Ureter (tissue), 1 donor: ENCODE measurements at regions not wholly inside any gene's neighbourhood (a gene's known extent, or its start where the extent isn't known, plus 50 kb on each side); places are given as distances from the start of the nearest gene placed in this dataset.

Source experiments
- DNase-seq: peaks from one replicate; pipeline ENCODE4 v3.0.0-alpha.2; 2020; ENCODE audit warnings: low spot score
- donor health status: DM: yes; HTN: yes; CAD: no.

- no peak for DNase-seq
Measured at GRCh38 chr5:173719731-173720082, 103.3 kb upstream of the BOD1 start.

DNA sequence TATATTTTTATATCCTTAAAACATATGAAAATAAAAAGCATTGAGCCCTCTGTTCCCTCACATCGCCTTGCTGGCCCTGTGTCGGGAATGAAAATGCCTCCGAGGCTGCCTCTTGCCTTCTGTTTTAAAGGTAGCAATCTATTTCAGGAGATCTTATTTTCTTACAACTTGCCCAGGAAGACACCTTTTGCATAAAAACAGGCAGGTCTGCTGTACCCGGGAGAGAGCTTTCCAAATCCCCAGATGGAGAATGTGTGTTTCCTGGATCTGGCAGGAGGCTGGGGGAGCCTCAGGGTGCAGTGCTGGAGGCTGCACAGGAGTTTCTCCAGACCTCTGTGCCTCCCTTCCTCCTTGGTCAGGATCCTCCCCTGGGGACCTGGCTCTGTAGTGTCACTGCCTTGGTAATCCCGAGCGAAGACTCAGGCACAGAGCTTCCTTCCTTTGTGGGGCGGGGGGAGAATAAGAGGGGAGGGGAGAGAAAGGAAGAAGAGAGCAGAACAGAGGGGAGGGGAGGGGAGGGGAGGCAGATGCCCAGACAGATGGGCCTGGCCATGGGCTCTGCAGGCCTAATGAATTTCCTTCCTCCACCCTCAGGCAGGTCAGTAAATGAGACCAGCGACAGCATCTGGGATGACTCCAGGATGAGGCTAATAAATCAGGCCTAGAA lies 104.0 kb upstream of the BOD1 start:
- no peak for DNase-seq

- no peak for DNase-seq
Measured at GRCh38 chr5:173720953-173721600, 104.6 kb upstream of the BOD1 start.

DNA sequence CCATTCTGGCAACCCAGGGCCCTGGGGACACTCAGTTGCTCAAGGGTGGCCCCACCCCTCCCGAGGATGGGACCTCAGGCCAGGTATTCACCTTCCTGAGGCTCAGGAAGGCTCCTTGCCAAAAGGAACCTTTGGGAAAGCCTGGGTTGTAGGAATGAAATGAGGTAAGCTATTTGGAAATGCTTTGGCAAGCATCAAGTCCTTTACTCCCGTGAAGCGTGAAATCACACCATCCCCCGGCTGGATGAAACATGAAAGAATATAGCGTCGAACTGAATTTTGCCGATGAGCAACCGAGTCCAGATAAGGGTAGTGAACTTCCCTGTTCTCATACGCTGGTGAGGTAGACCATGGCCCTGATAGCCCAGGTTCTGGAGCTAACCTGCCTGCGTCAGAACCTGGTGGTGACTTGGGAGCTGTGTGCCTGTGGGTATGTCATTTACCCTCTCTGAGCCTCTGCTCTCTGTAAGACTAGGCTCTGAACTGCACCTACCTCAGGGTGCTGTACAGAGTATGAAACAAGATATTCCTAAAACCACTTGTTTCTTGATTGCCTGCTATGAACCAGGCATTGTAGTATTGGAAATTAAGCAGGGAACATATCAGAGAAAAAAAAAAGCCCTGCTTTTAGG lies 105.3 kb upstream of the BOD1 start:
- DNase-seq = no peak

DNA sequence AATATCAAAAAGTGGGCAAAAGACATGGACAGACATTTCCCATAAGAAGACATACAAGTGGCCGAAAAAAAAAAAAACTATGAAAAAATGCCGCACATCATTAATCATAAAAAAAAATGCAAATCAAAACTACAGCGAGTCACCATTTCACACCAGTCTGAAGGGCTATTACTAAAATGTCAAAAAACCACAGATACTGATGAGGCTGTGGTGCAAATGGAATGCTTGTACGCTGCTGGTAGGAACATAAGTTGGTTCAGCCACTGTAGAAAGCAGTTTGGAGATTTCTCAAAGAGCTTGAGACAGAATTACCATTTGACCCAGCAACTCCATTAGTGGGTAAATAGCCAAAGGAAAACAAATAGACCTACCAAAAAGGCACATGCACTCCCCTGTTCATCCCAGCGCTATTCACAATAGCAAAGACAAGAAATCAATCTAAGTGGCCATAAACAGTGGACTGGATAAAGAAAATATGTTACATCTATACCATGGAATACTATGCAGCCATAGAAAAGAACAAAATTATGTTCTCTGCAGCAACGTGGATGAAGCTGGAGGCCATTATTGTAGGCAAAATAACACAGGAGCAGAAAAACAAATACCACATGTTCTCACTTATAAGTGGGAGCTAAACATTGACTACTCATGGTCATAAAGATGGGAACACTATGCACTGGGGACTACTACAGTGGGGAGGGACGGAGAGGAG lies 110.6 kb upstream of the BOD1 start:
- no peak for DNase-seq

DNA sequence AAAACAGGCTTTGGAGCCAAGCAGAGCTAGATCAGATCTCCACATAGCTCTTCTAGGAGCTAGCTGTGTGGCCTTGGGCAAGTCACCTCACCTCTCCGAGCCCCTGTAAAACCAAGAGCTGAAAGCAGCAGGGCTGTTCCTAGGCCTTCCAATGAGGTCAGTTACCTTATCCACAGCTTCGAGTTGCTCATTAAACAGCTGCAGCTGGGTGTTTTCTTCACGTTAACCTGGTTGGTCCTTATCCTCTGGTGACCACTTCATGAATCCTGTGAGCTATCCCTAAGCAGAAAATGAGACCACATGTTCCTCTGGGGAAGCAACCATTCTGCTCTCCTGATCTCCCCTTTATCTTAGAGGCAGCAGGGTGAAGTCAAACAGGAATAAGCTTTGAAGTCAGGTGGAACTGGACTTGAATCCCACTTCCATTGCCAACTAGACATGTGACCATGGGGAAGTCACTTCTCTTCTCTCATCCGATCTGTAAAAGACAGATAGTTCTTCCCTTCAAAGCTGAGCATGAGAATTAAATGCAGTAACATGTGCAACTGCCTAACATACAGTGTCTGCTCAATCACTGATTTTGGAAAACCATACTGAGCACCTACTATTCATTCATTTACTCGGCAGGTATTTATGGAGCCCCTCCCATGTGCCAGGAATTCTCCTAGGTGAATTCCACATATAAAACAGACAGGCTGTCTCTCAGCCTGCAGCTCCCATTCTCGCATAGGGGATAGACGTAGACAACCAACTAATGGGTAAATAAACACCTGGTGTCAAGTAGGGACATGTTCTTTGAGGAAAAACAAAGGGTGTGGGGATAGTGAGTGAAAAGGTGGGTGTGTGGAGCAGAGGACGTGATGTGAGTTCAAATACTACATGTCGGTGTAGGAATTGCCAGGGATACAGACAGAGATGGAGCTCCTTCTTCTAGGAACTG lies 111.7 kb upstream of the BOD1 start:
- no peak for DNase-seq

DNA sequence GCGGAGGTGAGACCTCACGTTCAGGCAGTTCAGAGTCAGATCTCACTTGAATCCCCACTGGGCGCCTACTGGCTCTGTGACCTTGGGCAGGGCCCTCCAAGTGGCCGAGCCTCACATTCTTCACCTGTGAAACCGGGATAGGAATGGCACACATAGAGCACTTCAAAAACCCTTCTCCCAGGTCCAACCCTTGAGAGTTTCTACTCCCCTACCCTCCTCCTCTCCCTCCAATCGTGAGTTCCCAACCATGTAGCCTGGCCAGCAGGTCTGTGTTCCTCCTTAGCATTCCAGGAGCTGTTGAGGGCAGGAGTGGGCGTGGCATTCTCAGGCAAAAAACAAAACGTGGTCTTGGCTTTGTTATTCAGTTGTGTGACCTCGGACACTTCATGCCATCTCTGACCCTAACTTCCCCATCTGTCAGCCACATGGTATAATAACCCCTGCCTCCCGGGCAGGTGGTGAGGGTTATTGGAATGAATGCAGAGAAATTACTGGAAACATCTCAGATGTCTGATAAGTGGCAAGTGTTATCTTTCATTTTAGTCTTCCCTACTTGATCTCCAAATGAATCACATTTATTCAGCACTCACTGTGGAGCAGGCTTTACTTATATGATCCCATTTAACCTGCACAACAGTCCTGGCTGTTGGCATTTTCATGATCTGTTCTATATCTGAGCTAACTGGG lies 112.8 kb upstream of the BOD1 start:
- DNase-seq = no peak

DNA sequence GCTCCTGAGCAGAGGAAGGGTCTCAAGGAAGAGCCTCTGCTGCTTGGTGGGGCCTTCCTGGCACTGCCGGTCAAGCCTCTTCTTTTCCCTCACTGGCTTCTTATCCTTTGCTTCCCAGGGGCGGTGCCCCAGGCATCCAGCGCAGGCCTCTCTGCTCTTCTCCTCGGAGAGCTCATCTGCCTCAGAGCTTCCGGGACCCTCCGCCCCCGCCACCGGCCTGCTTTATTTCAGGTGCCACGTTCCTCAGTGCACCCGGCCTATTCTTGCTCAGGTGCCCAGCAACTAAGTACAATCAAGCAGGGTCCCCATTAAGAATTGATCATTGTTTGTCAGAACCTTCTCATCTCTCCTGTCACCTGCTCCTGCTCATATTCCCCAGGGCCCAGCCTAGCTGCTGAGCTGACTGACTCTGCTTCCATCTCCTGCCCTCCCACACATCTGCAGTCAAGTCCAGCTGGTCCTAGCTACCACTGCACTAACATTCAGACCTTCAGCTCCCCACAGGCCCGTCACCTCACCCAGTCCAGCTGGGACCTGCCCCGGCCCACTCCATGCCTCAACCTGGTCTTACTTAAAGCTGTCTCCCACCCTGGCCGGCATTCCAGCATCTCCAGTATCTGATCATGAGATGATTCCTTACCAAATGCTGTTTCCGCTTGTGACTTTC lies 114.3 kb upstream of the BOD1 start:
- no peak for DNase-seq

DNA sequence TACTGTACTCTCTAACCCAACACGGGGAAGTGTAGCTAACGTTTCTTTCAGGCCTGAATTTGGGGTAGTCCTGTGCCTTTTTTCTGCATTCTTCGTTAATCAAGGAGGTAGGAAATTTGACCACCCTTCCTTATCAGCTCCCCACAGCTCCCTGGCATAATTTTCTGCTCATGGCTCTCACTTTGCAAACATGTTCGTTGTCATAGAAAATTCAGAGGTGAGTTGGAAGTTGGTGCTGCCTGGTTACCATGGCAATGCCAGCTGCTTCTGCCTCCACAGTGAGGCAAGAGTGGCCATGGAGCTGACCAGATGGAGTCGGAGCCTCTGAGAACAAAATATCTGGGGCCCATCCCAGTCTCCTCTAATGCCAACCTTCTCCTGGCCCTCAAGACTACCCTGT lies 116.6 kb upstream of the BOD1 start:
- no peak for DNase-seq

DNA sequence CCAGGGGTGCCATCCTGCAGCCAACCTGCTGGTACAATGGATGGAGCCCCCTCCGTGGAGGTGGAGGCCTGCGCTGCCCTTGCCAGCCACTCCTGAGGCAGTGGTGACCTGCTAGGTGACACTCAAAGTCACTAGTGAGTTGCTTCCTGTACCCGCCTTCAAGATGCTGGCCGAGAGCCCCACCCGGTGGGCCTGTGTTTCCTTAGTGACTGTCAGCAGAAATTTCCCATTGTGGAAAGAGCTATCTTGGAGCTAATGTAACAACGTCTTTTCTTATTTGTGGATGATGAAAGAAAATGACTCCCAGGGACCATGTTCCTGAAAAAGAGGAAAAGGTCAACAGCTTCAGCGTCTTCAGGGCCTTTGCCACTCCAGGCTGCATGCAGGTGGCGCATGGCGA lies 117.0 kb upstream of the BOD1 start:
- DNase-seq = no peak

- no peak for DNase-seq
Measured at GRCh38 chr5:173733831-173734501, 117.5 kb upstream of the BOD1 start.

- no peak for DNase-seq
Measured at GRCh38 chr5:173734716-173735115, 118.3 kb upstream of the BOD1 start.

- DNase-seq = no peak
Measured at GRCh38 chr5:173735184-173735583, 118.7 kb upstream of the BOD1 start.

DNA sequence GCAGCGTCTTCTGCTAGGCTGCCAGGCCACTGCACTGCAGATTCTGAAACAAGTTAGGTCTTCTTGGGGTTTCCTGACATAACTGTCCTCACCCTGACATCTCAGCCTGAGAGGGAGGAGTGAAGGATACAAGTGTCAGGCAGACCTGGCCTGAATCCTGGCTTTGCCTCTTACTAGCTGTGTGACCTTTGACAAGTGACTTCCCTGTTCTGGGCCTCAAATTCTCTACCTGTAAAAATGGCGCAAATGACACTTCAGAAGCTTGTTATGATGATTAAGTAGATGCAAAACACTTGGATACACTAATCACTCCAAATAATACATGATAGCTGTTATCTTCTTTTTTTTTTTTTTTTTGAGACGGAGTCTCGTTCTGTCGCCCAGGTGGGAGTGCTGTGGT lies 119.2 kb upstream of the BOD1 start:
- no peak for DNase-seq

- no peak for DNase-seq
Measured at GRCh38 chr5:173736374-173736773, 119.9 kb upstream of the BOD1 start.

GRCh38 chr5:173736923-173737412 lies 120.5 kb upstream of the BOD1 start:
- DNase-seq = no peak

DNA sequence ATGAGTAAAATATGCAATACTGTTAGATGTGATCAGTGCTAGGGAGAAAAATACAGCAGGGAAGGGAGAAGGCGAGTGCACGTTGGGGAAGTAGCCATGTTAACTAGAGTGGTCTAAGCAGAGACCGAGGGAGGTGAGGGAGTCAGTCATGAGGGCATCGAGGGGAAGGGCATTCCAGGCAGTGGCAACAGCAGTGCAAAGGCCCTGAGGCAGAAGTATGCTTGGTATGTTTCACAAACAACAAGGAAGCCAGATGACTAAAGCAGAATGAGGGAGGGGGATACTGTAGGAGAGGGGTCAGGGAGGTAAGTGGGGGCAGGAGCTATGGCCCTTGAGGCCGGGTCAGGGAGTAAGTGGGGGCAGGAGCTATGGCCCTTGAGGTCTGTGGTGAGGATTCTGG lies 123.3 kb upstream of the BOD1 start:
- no peak for DNase-seq

- DNase-seq = no peak
Measured at GRCh38 chr5:173740400-173740799, 124.0 kb upstream of the BOD1 start.

- DNase-seq = no peak
Measured at GRCh38 chr5:173741087-173741486, 124.6 kb upstream of the BOD1 start.
